Spleen (tissue), 7 donors: ENCODE measurements at regions not wholly inside any gene's neighbourhood (a gene's known extent, or its start where the extent isn't known, plus 50 kb on each side); places are given as distances from the start of the nearest gene placed in this dataset.

ENCODE experiments used
- CTCF ChIP-seq, 11 experiments: fragments of 200-600 bp in 7 of 11; fragments of 450-650 bp in 4 of 11; sonication (generic) in 4 of 11; IDR thresholded peaks in 8 of 11; conservative IDR thresholded peaks in 3 of 11; 1 replicate in 7 of 11; 2 replicates in 4 of 11; pipeline versions ENCODE4 v1.4.0 to v1.8.0; 2016 to 2021; ENCODE audit warnings: antibody characterized with exemption in 11 of 11, inconsistent platforms in 4 of 11, mild to moderate bottlenecking in 1 of 11
- POLR2A ChIP-seq, 3 donors: fragments of 450-650 bp; IDR thresholded peaks; one replicate each; pipeline ENCODE4 v1.5.1; 2017; ENCODE audit warnings: antibody characterized with exemption in 3 of 3, mild to moderate bottlenecking in 1 of 3
- donor health status: DM: no; HTN: no; CAD: no; lungs with moderate emphysema.
- donor health status: DM: no; HTN: no; CAD: no.
- donor health status: DM: no; HTN: no; CAD: no.

GRCh38 chr5:130290219-130290618 is 386.0 kb downstream of the CHSY3 start:
- TF ChIP-seq CTCF (IDR thresholded peaks at IDR 0.05 in 8 of 11, conservative IDR thresholded peaks at IDR 0.05 in 3 of 11) (no peak), POLR2A (IDR thresholded peaks at IDR 0.05) (no peak)
